ENCODE measurements at regions not wholly inside any gene's neighbourhood (a gene's known extent, or its start where the extent isn't known, plus 50 kb on each side); places are given as distances from the start of the nearest gene placed in this dataset.
"Not testable (repeated sequence)": the region's sequence is repeated elsewhere in the genome, so short reads cannot be mapped to it uniquely, and the experiment has no call there.

GRCh38 chr5:103428411-103428871 is 134.1 kb downstream of the NUDT12 start:
- DNase-seq (ENCODE audit: low read depth), result no peak

DNA sequence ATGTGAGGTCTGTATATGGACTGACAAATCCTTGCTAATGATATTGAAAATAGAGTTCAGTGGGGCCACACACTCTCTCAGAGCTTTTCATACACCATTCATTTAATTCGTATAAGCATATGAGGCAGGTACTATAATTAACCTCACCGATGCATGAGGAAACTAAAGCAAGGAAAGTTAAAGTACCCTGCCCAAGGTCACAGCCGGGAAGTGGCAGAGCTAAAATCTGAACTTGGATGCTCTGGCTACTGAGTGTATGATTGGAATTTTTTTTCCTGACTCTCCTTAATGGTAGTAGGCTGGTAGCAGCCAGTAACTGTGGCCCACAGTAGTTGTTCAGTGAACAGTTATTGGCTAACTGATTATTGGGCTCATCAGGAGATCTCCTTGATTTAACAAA is 135.3 kb downstream of the NUDT12 start:
- DNase-seq (ENCODE audit: low read depth), result no peak

DNA sequence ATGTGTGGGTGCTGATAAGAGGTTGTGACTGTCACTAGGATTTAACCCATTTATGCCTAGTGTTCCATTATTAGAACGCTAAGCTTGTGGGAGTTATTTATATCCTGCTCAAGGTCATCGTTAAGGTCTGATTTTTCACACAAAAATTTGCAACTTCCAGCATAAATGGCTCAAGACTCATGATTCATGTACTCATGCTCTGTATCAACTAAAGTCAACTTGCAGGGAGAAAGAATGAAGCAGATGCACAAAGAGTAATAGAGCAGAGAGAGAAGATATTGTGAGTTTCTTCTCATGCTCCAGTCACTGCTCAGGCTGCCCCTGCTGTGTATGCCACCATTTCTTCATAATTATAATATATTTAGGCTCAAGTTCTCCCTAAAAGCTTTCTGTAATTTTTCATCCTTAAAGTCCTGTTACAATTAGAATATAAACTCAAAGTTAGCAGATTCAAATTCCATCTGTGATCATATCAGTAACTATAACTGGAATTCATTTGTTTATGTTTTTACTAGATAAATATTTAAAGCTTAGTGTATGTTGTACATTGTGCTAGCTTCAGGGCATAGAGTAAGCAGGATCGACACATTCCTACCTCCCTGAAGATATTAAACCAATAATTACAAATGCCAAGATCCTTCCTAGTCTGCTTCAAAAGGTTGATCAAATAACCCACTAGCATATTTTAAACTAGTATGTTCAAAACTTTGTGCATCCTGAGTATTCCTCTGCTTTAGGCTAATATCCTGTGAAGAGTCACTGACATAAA is 136.7 kb downstream of the NUDT12 start:
- no peak for DNase-seq (ENCODE audit: low read depth)

DNA sequence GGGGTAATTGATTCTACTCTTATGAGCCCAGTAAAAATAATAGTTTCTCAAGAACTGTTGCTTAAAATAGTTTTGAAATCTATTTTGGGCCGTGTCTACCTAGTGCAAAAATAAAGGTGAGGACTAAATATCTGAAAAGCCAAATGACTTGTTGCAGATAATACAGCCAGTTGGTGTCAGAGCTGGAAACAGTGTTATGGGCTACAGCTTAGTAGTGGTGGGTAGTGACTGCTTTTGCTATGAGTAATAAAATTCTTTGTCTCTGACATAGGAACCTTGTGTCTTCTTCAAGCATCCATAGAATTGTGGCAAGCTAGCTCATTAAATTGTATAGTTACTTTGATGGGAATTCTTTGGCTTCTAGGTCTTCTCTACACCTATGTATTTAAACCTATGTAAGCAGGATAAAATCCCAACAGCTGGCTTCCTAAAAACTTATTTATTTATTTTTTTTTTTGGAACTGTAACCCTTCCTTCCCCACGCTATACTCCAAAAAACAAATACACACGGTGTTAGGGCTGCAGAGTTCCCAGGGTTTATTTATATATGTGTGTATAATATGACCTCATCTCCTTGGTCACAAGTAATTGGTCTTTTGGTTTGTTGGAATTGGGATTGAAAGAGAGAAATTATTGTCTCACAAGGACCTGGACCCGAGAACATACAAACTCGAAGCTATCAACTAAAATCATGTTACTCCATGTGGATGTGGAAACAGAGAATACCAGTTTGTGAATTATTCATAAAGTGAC is 138.0 kb downstream of the NUDT12 start:
- DNase-seq (ENCODE audit: low read depth), result peak; percentile 37

DNA sequence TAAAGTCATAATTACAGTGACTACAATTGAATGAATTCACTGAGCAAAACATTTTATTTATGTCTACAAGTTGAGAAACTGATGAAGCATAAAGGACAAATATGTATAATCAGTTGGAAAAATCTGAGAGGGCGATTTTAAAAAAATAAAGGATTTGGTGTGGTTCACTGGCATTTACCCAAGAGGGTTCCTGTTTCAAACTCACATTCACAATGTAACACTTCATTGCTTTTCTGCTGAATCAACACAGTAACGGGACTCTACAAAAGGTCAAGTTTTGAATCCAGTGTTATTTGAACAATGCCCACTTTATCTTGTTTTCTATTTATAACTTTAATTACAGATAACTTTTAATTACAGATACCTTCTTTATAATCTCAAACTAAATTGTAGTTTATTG is 138.6 kb downstream of the NUDT12 start:
- no peak for DNase-seq (ENCODE audit: low read depth)

GRCh38 chr5:103422756-103423155 is 139.8 kb downstream of the NUDT12 start:
- DNase-seq (ENCODE audit: low read depth), result no peak

- no peak for DNase-seq (ENCODE audit: low read depth)
Measured at GRCh38 chr5:103414604-103415003, 148.0 kb downstream of the NUDT12 start.

GRCh38 chr5:103411711-103412110 is 150.9 kb downstream of the NUDT12 start:
- DNase-seq (ENCODE audit: low read depth), result no peak

DNA sequence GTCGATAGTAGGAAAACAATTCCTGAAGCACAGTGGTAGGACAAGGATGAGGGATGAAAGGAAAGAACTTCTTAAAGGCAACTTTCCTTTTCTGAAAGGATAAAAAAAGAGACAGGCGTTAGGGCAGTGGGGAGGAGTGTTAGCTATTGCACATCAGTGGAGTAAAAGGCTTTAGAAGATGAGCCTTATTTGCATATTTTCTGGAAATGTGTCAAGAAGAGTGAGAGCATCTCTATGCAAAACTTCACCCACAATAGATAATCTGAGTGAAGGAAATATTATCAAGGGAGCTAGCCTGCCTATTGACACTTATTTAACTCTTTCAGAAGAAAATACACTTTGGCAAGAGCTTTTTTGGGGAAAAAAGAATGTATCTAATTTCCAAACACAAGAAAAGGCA is 151.6 kb downstream of the MACIR start:
- DNase-seq (ENCODE audit: low read depth), result no peak

DNA sequence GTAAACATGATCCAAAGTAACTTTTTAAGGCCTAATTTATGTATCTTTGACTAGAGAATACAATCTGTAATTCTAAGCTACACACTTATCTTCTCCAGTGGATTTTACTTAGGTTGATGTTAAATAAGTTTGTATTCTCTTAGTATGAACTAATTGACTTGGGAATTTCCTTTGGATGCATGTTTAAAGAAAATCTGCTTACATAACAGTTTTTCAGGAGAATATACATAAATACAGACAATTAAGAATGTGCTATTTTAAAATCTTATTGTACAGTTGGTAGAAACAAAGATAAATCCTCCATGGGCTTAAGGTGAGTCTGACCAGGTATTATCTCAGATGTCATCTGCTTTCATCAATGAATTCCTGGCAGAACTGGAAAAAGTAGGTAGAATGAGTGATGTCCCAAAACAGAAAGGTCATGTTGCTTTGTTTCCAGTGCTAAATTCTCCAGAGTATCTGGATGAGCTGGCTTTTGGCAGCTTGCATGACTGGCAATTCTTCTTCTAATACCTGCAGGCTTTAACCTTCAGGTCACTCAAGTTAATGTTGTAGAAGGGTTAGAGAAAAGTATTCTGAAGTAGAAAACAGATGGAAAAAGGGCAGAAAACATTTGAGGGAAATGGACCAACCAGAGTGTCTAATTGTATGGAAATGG is 150.6 kb downstream of the MACIR start:
- DNase-seq (ENCODE audit: low read depth), result no peak

DNA sequence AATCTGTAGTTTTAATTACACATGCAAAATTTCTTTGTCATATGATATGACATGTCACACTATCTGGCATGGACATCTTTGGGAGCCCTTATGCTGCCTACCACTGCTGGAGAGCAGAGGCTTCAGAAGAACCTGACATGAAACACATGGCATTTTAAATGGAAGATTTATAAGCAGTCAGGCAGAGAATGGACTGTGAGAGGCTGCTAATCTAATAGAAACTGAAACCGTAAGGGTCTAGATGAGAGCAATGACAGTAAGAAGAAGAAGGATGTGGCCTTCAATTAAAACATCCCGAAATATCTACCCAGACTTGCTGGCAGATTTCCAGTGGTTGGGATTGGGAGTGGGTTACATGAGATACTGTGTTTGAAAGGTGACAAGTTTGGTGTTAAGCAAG is 149.8 kb downstream of the MACIR start:
- DNase-seq (ENCODE audit: low read depth), result no peak

GRCh38 chr5:103407402-103407801 is 148.8 kb downstream of the MACIR start:
- no peak for DNase-seq (ENCODE audit: low read depth)

DNA sequence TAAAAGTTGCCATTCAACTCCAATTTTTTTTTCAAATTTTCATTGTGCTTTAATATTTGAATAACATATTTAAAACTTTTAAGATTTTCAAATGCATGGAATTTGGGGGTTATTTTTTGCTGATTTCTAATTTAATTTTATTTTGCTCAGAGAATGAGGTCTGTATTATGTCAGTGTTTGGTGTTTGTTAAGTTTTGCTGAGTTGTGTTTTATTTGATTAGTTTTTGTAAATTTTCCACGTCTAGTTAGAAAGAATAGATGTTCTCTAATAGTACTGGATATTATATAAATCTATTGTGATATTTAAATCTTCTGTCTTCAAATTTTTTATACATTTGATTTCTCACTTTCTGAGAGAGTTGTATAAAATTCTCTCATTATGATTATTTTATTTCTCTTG is 145.9 kb downstream of the MACIR start:
- no peak for DNase-seq (ENCODE audit: low read depth)

GRCh38 chr5:103402851-103403250 is 144.3 kb downstream of the MACIR start:
- no peak for DNase-seq (ENCODE audit: low read depth)

DNA sequence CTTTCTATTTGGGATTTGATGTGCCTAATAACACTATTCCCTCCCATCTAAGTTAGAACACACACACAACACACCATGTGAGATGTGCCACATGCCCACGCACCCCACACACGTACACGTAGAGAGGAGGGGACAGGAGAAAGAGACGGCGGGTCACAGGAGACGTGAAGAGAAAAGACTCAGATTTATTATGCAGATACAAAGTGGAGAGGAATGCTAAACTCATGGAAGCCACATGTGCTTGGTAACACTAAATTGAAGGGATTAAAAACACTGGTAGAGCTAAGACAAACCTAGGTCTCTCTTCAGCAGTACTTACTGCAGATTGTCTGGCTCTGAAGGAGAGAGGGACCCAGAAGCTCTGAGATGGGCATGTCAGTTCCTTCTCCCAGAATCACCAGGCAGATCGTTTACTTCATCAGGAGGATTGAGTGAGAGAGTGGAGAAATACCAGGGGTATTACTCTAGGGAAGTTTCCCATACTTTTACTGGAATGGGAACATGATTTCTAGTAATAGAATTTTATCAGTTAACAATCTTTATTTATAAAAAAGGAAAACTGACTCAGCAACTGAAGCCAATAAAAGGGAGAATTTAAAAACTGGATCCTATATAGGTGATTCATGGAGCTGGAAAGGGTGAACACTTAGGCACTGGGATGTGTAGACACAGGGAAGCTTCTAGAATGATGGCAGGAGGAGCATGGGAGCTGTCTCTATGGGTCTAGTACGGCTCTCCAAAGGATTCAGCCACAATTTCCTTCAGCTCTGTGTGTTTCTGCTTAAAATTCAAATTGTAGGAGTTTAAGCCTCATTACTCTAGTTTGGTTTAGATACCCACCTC is 139.4 kb downstream of the MACIR start:
- DNase-seq (ENCODE audit: low read depth), result no peak

- no peak for DNase-seq (ENCODE audit: low read depth)
Measured at GRCh38 chr5:103394676-103395075, 136.1 kb downstream of the MACIR start.

DNA sequence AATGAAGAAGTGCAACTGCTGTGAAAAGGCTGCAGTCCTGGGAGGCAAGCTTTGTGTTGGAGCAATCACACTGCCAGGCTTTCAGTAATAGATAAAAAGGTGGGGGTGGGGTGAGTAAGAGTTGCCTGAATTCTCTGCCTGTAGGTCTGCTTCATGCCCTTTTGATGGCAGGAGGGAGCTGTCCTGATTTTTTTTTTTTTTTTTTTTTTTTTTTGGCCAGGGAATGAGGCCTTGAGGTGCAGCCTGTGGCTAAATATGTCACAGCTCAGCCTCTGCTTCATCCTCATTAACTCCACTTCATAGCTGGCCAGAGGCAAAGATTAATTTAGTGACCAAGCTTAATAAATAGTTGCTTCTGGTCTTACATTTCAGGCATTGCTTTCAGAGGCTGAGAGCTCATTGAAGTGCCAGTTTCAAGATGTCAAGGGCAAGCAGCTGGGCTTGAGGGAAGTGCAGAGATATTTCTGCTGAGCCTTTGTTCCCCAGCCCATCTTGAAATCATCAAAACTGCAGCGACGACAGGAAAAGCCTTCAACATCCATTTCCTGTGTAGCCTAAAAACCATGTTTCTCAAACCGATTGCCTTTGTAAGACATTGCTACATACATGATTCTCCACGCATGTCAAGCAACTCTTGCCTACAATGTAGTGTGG is 134.7 kb downstream of the MACIR start:
- DNase-seq (ENCODE audit: low read depth), result no peak

DNA sequence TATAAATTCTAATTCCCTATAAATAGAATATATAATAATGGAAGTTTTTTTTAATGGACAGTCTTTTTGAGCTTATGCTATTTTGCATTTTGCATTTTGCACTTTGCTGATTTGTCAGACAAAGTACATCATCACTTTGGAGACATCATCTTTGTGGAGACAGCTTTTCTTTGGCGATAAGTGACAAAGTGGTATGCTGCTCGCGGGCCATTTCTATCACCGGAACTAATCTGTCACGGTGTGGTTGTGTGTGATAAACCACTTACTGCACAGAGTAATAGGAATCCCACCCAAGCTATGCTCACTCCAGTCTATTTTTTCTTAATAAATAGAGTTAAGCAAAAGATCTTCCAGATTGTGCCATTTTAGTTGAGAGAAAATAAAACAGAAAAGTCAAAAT is 133.1 kb downstream of the MACIR start:
- no peak for DNase-seq (ENCODE audit: low read depth)

GRCh38 chr5:103389846-103390245 is 131.3 kb downstream of the MACIR start:
- DNase-seq (ENCODE audit: low read depth), result no peak

DNA sequence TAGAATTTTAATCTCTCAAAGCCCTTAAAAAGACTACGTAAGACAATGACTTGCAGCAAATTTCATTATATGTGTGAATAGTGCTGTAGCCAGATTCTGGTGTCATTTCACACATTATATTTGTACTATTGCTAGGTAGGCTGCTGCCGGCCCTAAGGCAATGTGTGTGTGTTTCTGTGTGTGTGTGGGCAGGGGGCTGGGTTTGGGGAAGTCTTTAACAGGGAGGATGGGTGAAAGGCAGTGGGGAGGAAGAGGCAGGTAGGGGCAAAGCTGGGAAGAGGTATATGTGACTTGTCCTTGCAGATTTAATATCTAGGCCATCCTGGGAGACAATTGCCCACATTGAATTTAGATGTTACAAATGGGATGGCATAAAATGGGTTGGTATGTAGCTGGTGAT is 130.8 kb downstream of the MACIR start:
- DNase-seq (ENCODE audit: low read depth), result no peak

DNA sequence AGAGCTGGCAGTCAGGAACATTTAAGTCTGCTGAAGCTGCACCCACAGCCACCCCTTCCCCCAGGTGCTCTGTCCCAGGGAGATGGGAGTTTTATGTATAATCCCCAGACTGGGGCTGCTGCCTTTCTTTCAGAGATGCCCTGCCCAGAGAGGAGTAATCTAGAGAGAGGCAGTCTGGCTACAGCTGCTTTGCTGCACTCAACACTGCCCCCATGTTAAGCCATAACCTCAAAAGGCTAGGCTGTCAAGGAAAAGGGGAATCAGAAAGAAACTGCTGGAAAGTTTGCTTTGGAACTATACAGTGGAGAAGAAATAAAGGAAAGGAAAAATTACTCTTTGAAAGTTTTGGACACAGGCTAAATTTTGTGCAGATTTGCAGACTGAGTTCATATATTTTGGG is 127.2 kb downstream of the MACIR start:
- no peak for DNase-seq (ENCODE audit: low read depth)

DNA sequence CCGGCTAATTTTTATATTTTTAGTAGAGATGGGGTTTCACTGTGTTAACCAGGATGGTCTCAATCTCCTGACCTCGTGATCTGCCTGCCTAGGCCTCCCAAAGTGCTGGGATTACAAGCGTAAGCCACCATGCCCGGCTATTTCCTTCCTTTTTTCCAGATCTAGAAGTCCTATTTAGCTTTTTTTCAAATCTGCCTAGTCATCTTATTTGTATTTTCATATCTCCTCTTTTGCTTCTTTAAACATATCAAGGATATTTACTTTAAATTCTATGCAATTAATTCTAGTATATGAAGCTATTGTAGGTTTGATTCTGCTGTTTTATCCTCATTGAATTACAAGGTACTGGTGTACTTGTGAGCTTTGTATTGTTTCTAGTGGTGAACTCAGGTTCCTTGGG is 119.1 kb downstream of the MACIR start:
- not testable (repeated sequence) for DNase-seq (ENCODE audit: low read depth)

All from HS-5 (cell line).